Ammon's horn (tissue), 1 donor: ENCODE measurements at regions not wholly inside any gene's neighbourhood (a gene's known extent, or its start where the extent isn't known, plus 50 kb on each side); places are given as distances from the start of the nearest gene placed in this dataset.
"Not testable (repeated sequence)": the region's sequence is repeated elsewhere in the genome, so short reads cannot be mapped to it uniquely, and the experiment has no call there.

Experiments
- DNase-seq: peaks from one replicate; pipeline ENCODE4 v3.0.0-alpha.2; 2016; ENCODE audit warnings: low spot score

DNA sequence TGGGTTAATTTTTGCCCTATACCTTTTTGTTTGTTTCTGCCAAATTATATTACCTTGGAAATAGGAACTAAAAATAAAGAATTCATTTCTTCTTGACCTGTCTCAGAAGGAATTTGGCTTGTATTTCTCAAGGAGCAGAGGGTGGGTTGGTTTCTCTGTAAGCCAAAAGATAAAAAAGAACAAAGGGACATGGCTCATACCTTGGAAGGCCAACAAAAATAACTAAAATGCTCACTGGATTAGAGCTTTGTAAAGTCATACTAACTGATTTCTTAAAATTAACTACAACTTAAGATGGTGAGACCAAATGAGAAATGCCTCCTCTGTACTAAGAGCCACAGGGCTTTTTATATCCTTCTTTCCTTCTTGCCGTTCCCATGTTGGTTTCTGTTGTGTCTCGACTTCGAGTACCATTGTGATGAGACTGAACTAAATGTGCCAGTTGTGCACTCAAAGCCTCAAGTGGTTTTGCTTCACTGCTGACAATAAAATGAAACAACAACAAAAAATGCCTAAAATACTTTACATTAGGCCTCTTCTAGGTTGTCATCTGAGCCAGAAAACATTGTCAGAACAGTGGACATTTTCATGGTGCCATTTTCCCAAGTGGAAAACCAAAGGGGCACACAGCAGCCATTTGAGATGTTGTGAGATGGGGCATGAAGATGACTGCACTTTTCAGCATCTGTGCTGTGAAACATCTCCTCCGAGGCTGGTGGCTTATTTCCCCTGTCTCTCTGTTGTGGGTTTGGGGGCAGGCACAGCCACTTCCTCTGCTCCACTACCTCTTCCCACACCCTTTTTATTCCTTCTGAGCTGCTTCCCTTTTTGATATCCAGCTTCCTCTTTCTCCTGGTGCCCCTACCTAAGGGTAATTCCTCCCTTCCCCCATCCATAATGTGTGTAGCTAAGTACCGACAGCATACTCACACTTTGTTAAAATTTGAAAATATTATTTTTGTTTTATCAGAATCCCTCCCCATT is 51.8 kb upstream of the AGR3 start:
- peak; percentile 71 for DNase-seq

DNA sequence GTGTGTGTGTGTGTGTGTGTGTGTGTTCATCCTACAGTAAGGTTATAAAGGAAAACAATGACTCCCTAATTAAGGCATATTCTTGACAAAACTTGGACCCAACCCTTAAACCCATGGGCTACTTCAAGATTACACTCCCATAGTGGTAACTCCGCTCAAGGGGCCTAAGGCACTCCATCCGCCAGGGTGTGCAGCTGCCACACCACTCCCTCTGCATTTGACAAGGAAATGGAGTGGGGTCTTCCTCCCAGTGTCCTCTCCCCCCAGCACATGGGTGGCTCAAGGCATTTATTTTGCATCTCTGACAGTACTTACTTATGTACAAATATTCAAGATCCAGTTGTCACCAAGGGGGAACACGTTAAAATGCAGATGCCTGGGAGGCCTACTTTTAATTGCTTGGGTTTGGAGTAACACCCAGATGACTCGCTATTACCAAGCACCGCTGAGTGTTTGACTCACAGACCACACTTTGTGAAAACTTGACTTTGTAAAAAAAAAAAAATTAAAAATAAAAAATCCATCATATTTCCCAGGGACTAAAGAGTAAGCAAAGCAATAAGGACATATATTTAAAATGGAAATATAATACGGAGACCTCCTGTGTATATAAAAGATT is 53.0 kb upstream of the AGR3 start:
- no peak for DNase-seq

DNA sequence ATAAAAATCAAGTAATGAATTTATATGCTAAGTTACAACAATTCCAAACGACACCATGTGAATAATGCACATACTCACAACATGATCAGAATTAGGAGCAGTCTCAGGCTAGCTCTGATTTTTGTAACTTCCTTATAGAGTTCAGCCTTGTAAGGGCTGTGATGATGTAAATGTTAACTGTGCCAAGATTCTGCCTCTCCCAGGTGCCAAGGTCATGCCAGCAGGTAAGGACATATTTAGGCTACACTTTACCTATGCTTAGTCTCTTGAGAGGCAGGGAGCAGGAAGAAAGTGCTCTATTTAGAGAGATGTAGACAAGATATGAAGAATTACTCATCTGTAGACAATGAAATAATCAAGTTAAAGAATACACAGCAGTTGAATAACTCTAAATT is 53.6 kb upstream of the AGR3 start:
- DNase-seq, result no peak

GRCh38 chr7:16936626-16937422 is 55.0 kb upstream of the AGR3 start:
- DNase-seq, result no peak

- DNase-seq, result no peak
Observed at GRCh38 chr7:16939161-16939560, 57.4 kb upstream of the AGR3 start.

GRCh38 chr7:16940776-16941175 is 59.0 kb upstream of the AGR3 start:
- no peak for DNase-seq

DNA sequence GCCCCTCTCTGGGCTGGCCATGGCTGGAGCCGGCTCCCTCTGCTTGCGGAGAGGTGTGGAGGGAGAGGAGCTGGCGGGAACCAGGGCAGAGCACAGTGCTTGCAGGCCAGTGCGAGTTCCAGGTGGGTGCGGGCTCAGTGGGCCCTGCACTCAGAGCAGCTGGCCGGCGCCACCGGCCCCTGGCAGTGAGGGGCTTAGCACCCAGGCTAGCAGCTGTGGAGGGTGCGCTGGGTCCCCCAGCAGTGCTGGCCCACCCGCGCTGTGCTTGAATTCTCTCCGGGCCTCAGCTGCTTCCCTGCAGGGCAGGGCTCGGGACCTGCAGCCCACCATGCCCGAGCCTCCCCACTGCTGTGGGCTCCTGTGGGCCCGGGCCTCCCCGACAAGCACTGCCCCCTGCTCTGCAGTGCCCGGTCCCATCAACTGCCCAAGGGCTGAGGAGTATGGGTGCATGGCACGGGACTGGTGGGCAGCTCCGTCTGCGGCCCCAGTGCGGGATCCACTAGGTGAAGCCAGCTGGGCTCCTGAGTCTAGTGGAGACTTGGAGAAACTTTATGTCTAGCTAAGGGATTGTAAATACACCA is 61.2 kb upstream of the AGR3 start:
- DNase-seq, result no peak

- DNase-seq, result no peak
Observed at GRCh38 chr7:16944936-16945335, 63.2 kb upstream of the AGR3 start.

GRCh38 chr7:16945372-16945771 is 63.6 kb upstream of the AGR3 start:
- no peak for DNase-seq

- not testable (repeated sequence) for DNase-seq
Observed at GRCh38 chr7:16948110-16948509, 66.3 kb upstream of the AGR3 start.

DNA sequence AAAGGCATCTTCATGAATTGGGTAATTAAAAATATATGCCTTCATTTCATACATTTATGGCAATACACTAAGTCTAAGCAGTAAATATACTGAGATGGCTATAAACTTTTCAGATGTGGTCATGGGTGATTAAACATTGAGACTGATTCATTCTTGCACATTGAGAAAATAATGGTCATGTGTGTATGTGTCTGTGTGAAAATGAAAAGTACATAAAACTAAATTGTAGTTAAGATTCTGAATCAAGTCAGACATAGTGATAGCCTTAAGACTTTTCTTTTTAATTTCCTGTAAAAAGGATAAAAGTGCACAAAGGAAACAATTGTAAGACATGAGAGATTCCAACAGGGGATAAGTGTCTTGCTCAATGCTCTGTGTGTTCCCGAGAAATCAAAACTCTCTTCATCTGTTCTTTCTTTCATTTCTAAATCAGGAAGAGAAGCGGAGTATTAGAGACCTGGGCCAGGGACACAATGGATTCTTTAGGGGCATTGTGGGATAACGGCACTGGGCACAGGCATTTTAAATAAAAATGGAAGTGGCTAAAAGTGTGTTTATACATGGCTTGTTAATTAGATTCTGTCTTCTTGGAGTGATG is 69.8 kb upstream of the AGR3 start:
- no peak for DNase-seq

DNA sequence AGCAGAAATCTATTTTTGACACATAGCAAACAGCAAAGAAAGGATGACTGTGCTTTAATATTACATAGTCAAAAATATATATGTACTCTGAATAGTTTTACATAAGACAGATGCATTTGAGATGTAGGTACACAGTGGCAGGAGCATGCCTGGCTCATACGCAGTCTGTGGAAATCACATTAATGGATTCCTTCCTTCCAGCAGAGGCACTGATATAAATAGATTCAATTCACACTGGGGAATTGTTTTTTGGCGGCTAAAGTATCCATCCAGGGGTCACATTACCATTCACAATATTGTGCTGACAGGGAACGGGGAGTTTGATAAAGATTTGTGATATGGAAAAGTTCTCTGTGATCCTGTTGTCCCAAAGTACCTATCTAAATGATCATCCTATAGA is 72.5 kb upstream of the AGR3 start:
- no peak for DNase-seq

DNA sequence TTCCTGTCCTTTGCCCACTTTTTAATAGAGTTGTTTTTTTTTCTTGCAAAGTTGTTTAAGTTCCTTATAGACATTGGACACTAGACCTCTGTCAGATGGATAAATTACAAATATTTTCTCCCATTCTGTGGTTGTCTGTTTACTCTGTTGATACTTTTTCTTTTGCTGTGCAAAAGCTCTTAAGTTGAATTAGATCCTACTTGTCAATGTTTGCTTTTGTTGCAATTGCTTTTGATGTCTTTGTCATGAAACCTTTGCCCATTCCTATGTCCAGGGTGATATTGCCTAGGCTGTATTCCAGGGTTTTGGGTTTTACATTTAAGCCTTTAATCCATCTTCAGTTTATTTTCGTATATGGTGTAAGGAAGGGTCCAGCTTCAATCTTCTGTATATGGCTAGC is 76.9 kb upstream of the AGR3 start:
- DNase-seq, result no peak

DNA sequence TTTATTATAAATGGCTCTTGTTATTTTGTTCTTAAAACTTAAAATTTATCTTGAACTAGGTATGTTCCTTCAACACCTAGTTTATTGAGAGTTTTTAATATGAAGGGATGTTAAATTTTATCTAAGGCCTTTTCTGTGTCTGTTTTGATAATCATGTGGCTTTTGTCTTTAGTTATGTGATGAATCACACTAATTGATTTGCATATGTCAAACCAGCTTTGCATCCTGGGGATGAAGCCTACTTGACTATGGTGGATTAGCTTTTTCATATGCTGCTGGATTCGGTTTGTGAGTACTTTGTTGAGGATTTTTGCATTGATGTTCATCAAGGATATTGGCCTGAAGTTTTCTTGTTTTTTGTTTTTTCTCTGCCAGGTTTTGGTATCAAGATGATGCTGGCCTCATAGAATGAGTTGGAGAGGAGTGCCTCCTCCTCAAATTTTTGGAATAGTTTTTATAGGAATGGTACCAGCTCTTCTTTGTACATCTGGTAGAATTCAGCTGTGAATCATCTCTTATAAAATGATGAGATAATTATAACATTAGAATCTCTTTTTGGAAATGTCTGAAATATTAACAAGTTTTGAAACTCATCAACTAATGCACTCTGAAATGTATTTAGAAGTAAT is 78.7 kb upstream of the AGR3 start:
- no peak for DNase-seq

DNA sequence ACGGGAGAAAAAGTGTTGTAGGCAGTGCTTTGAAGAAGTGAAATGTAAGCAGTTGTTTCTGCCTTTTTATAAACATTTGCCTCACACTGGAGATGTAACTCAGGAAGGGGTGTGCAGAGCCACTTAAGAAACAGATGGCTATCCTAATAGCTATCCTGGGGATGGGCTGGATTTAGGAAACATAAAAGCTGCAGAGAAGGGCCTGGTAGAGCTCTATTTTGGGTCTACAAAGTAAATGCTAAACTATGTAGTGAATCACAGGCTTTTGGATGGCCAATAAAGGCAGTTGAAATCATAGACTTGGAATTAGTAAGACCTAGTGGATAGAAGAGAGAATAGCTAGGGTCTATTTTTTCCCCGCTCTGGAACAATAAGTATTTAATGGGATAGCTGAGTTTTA is 79.9 kb upstream of the AGR3 start:
- DNase-seq, result no peak

DNA sequence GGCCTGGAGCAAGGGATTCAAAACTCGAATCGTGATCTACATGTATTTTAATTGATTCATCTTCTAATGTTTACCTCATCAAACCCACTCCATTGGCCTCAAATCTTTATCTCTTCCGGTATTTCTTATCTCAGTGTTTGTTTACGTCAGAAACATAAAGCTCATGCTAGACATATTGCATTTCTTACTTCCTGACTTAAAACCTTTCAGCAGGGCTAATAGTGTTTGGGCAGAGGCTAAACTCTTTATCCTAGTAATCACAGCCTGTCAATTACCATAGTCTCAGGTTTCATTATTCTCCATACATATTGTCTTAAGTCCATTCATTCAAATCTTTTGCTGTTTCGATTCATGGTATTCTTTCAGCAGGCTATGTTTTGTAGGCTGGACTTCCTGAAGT is 81.3 kb upstream of the AGR3 start:
- DNase-seq, result no peak

- not testable (repeated sequence) for DNase-seq
Observed at GRCh38 chr7:16965697-16966096, 83.9 kb upstream of the AGR3 start.

- no peak for DNase-seq
Observed at GRCh38 chr7:16967300-16967811, 85.6 kb upstream of the AGR3 start.

GRCh38 chr7:16970732-16971482 is 89.1 kb upstream of the AGR3 start:
- no peak for DNase-seq

GRCh38 chr7:16975712-16976111 is 93.9 kb upstream of the AGR3 start:
- DNase-seq, result no peak
